Brain microvascular endothelial cell (primary cell): ENCODE measurements at regions not wholly inside any gene's neighbourhood (a gene's known extent, or its start where the extent isn't known, plus 50 kb on each side); places are given as distances from the start of the nearest gene placed in this dataset.

Source experiments
- DNase-seq: peaks from one replicate; pipeline ENCODE4 v3.0.0-alpha.2; 2020
- H3K27ac ChIP-seq: fragments of 250-450 bp; sonication (Bioruptor Pico); 2 replicates; pipeline ENCODE4 v1.5.1; 2020; ENCODE audit warnings: mild to moderate bottlenecking, moderate library complexity
- H3K27me3 ChIP-seq: fragments of 250-450 bp; sonication (Bioruptor Pico); replicated peaks from 2 replicates; pipeline ENCODE4 v1.5.1; 2020; ENCODE audit warnings: mild to moderate bottlenecking
- H3K36me3 ChIP-seq: fragments of 250-450 bp; sonication (Bioruptor Pico); replicated peaks from 2 replicates; pipeline ENCODE4 v1.5.1; 2020; ENCODE audit warnings: mild to moderate bottlenecking
- H3K4me3 ChIP-seq: 2 replicates; pipeline ENCODE4 v1.5.1; 2011; ENCODE audit warnings: low read depth, mild to moderate bottlenecking, control low read depth, low read length, moderate library complexity
- in situ Hi-C: cut with HindIII; loops from 2 replicates; pipeline ENCODE4 v1.10.0; 2017; ENCODE audit warnings: low sequenced_read_pairs, low pct_ligation_motif_present
- TF ChIP-seq, protein P1 (sequence below): IDR thresholded peaks from 2 replicates; pipeline ENCODE4 v1.5.1; 2011; ENCODE audit warnings: low read depth, mild to moderate bottlenecking, moderate library complexity, low read length, control low read depth, inconsistent platforms; ENCODE audit errors: missing control alignments

- peak; percentile 53 for DNase-seq
Observed at GRCh38 chr20:2210646-2211552, 84.9 kb upstream of the TGM3 start.

DNA sequence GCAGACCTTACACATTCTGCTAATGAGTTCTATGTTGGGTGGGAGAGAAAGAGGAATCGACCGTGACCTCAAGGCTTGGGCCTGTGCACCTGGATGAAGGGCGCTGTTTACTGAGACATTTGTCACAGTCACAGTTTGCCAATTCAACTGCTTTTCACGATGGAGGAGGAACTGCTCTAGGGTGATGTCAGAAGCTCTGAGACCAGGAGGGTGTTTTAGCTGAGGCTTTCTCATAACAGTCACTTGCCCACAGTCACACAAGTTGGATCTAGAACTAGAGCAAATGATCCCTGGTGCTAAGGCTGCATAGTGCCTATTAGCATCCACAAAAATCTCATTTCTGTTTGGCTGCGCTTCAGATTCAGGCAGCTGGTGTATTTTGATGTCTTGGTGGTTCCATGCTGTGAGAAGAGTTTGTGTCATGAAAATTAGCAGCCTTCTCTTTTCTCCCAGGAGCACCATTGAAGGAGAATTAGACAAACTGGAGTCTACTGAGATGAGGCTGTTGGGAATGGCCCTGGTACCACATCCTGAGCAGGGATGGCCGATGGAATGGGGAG, 83.3 kb upstream of the TGM3 start:
- in situ Hi-C loops, result no loop called here
- H3K27ac ChIP-seq, result no peak overlapping the region
- H3K36me3 ChIP-seq, result no peaks in the 10 kb centered on the region
- no peak for DNase-seq
- TF ChIP-seq, protein P1, sequence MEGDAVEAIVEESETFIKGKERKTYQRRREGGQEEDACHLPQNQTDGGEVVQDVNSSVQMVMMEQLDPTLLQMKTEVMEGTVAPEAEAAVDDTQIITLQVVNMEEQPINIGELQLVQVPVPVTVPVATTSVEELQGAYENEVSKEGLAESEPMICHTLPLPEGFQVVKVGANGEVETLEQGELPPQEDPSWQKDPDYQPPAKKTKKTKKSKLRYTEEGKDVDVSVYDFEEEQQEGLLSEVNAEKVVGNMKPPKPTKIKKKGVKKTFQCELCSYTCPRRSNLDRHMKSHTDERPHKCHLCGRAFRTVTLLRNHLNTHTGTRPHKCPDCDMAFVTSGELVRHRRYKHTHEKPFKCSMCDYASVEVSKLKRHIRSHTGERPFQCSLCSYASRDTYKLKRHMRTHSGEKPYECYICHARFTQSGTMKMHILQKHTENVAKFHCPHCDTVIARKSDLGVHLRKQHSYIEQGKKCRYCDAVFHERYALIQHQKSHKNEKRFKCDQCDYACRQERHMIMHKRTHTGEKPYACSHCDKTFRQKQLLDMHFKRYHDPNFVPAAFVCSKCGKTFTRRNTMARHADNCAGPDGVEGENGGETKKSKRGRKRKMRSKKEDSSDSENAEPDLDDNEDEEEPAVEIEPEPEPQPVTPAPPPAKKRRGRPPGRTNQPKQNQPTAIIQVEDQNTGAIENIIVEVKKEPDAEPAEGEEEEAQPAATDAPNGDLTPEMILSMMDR, result no peak
- peaks cover 5% of the 10 kb centered on the region for H3K27me3 ChIP-seq
- no peak overlapping the region for H3K4me3 ChIP-seq

More at GRCh38 chr20:2210646-2211552, 84.9 kb upstream of the TGM3 start:
- in situ Hi-C loops, result no loop called here
- TF ChIP-seq, protein P1, result no peak
- Histone ChIP-seq H3K4me3 (no peak overlapping the region), H3K36me3 (no peaks in the 10 kb centered on the region), H3K27ac (no peak overlapping the region), H3K27me3 (peaks cover 14% of the 10 kb centered on the region)

GRCh38 chr20:2213401-2213800, 82.4 kb upstream of the TGM3 start:
- H3K4me3 ChIP-seq, result no peak overlapping the region
- H3K27me3 ChIP-seq, result peaks cover 3% of the 10 kb centered on the region
- DNase-seq, result no peak
- in situ Hi-C loops, result no loop called here
- no peaks in the 10 kb centered on the region for H3K36me3 ChIP-seq
- no peak overlapping the region for H3K27ac ChIP-seq
- TF ChIP-seq, protein P1, result no peak

DNA sequence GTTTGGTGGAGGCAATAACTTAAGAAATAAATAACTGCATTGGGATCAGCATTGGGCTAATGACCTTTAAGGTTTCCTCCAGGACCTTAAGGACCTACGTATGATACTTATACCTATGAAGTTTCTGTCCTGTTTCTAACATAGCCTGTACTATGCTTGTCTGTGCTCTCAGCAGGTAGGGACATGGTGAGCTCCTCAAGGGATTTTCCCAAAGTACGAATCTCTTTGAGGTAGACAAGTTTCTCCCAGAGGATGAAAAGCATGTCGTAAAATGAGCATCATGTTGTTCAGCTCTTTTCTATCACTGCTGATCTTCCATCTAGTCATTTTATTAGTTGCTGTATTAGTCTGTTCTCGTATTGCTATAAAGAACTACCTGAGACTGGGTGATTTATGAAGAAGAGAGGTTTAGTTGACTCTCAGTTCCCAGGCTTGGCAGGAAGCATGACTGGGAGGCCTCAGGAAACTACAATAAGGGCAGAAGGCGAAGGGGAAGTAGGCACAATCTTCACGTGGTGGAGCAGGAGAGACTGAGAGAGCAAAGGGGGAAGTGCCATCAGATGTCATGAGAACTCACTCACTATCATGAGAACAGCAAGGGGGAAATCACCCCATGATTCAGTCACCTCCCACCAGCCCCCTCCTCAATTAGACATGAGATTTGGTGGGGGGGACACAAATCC, 77.8 kb upstream of the TGM3 start:
- TF ChIP-seq, protein P1, result no peak
- H3K27ac ChIP-seq, result no peak overlapping the region
- DNase-seq, result no peak
- H3K4me3 ChIP-seq, result no peak overlapping the region
- H3K36me3 ChIP-seq, result no peaks in the 10 kb centered on the region
- in situ Hi-C loops, result no loop called here
- H3K27me3 ChIP-seq, result no peaks in the 10 kb centered on the region

DNA sequence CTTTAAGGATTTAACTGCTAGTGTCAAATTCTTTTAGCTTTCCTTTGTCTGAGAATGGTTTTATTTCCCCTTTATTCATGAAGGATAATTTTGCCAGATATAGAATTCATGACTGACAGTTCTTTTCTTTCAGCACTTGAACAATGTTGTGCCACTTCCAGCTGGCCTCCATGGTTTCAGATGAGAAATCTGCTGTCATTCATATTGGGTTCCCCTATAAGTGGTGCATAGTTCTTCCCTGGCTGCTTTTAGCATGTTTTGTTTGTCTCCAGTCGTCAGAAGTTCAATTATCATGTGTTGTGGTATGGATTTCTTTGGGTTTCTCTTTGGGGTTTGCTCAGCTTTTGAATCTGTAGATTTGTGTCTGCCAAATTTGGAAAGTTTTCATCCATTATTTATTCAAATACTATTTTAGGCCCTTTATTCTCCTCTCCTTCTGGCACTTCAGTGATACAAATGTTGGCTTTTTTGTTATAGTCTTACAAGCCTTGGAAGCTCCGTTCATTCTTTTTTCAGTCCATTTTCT, 76.3 kb upstream of the TGM3 start:
- no peaks in the 10 kb centered on the region for H3K36me3 ChIP-seq
- no peak overlapping the region for H3K27ac ChIP-seq
- DNase-seq, result no peak
- TF ChIP-seq, protein P1, result no peak
- in situ Hi-C loops, result no loop called here
- H3K27me3 ChIP-seq, result no peaks in the 10 kb centered on the region
- no peak overlapping the region for H3K4me3 ChIP-seq
